IMR-90 (cell line): ENCODE measurements at regions not wholly inside any gene's neighbourhood (a gene's known extent, or its start where the extent isn't known, plus 50 kb on each side); places are given as distances from the start of the nearest gene placed in this dataset.

Experiments
- ATAC-seq: fragments of 200-7000 bp; cut with Tn5 transposase; 2 replicates; pipeline ENCODE4 v1.9.1; 2020; ENCODE audit warnings: low read depth, mild to moderate bottlenecking, moderate library complexity
- BruUV-seq: library from RNA; stranded (reverse); fragments of 400-500 nt; replicated peaks from 2 replicates; lab custom pipeline; 2021; lab: Mats Ljungman, UMichigan
- CTCF ChIA-PET: fragments of 300-600 bp; formaldehyde crosslinking; extraction: SDS; loops from one replicate; lab custom pipeline; 2021; ENCODE audit warnings: antibody characterized with exemption; lab: Yijun Ruan, JAX
- POLR2A ChIA-PET: fragments of 300-600 bp; sonication (Branson Sonifier 250); formaldehyde crosslinking; loops from one replicate; lab custom pipeline; 2022; ENCODE audit warnings: antibody characterized with exemption; ENCODE audit not compliant: unreplicated experiment; lab: Charles Lee
- DNase-seq: peaks from one replicate; pipeline ENCODE4 v3.0.0; 2013
- H2AFZ ChIP-seq: replicated peaks from 2 replicates; pipeline ENCODE3; 2013; ENCODE audit warnings: low read length, mild to moderate bottlenecking; ENCODE audit not compliant: poor library complexity
- H2AK5ac ChIP-seq: 2 replicates; pipeline ENCODE4 v1.6.1; 2013; ENCODE audit warnings: low read depth, low read length, inconsistent platforms
- H2AK9ac ChIP-seq: replicated peaks from 2 replicates; pipeline ENCODE3; 2013; ENCODE audit warnings: mild to moderate bottlenecking, low read depth, low read length, moderate library complexity; ENCODE audit not compliant: poor library complexity
- H2BK120ac ChIP-seq: 2 replicates; pipeline ENCODE4 v1.6.1; 2013; ENCODE audit warnings: low read depth, low read length, inconsistent platforms
- H2BK15ac ChIP-seq: 3 replicates; pipeline ENCODE4 v1.6.1; 2013; ENCODE audit warnings: low read depth, low read length, inconsistent platforms
- H2BK20ac ChIP-seq: 2 replicates; pipeline ENCODE4 v1.6.1; 2013; ENCODE audit warnings: low read depth, mild to moderate bottlenecking, inconsistent platforms, low read length, moderate library complexity
- H2BK5ac ChIP-seq: 2 replicates; pipeline ENCODE4 v1.6.1; 2013; ENCODE audit warnings: mild to moderate bottlenecking, low read depth, low read length, inconsistent platforms; ENCODE audit not compliant: poor library complexity, severe bottlenecking
- H3K14ac ChIP-seq: replicated peaks from 2 replicates; pipeline ENCODE4 v1.6.1; 2013; ENCODE audit warnings: low read depth, low read length, inconsistent platforms
- H3K18ac ChIP-seq: 2 replicates; pipeline ENCODE4 v1.6.1; 2013; ENCODE audit warnings: low read depth, low read length, control low read depth
- H3K23ac ChIP-seq: 2 replicates; pipeline ENCODE4 v1.6.1; 2013; ENCODE audit warnings: low read depth, low read length, inconsistent platforms
- H3K27ac ChIP-seq: 2 replicates; pipeline ENCODE4 v1.5.1; 2013; ENCODE audit warnings: mild to moderate bottlenecking, control low read depth, low read length; ENCODE audit not compliant: insufficient read depth
- H3K27me3 ChIP-seq: 2 replicates; pipeline ENCODE4 v1.6.1; 2013; ENCODE audit warnings: low read length; ENCODE audit not compliant: control insufficient read depth, insufficient read depth
- H3K36me3 ChIP-seq: 2 replicates; pipeline ENCODE4 v1.6.1; 2013; ENCODE audit warnings: low read length, mixed read lengths; ENCODE audit not compliant: control insufficient read depth, insufficient read depth
- H3K4ac ChIP-seq: 2 replicates; pipeline ENCODE4 v1.6.1; 2013; ENCODE audit warnings: low read depth, low read length, inconsistent platforms
- H3K4me1 ChIP-seq: 2 replicates; pipeline ENCODE4 v1.6.1; 2013; ENCODE audit warnings: low read length, mixed read lengths; ENCODE audit not compliant: control insufficient read depth, insufficient read depth
- H3K4me2 ChIP-seq: 2 replicates; pipeline ENCODE4 v1.6.1; 2013; ENCODE audit warnings: low read depth, mild to moderate bottlenecking, control low read depth, low read length, moderate library complexity
- H3K4me3 ChIP-seq: 2 replicates; pipeline ENCODE4 v1.5.1; 2013; ENCODE audit warnings: low read depth, mild to moderate bottlenecking, control low read depth, low read length, moderate library complexity; ENCODE audit not compliant: insufficient read depth
- H3K56ac ChIP-seq: 2 replicates; pipeline ENCODE4 v1.6.1; 2013; ENCODE audit warnings: low read length, inconsistent platforms; ENCODE audit not compliant: insufficient read depth; ENCODE audit errors: extremely low read depth
- H3K79me1 ChIP-seq, 2 experiments: 2 replicates each; pipeline ENCODE4 v1.6.1; 2013; ENCODE audit warnings: low read length in 2 of 2, inconsistent platforms in 1 of 2, low read depth in 1 of 2
- H3K9ac ChIP-seq: 2 replicates; pipeline ENCODE4 v1.6.1; 2013; ENCODE audit warnings: low read depth, low read length, control low read depth
- H3K9me1 ChIP-seq: 2 replicates; pipeline ENCODE4 v1.6.1; 2013; ENCODE audit warnings: low read length, inconsistent platforms; ENCODE audit not compliant: insufficient read depth
- H3K9me3 ChIP-seq: 2 replicates; pipeline ENCODE4 v1.6.1; 2013; ENCODE audit warnings: low read length; ENCODE audit not compliant: control insufficient read depth, insufficient read depth
- H4K20me1 ChIP-seq: 2 replicates; pipeline ENCODE4 v1.6.1; 2013; ENCODE audit warnings: low read length, inconsistent platforms; ENCODE audit not compliant: insufficient read depth
- H4K5ac ChIP-seq: 2 replicates; pipeline ENCODE4 v1.6.1; 2013; ENCODE audit warnings: mild to moderate bottlenecking, low read depth, low read length, control low read depth
- H4K8ac ChIP-seq, 2 experiments: 2 replicates each; pipeline ENCODE4 v1.6.1; 2013; ENCODE audit warnings: low read depth in 2 of 2, low read length in 2 of 2, control low read depth in 1 of 2, inconsistent platforms in 1 of 2
- H4K91ac ChIP-seq: 2 replicates; pipeline ENCODE4 v1.6.1; 2013; ENCODE audit warnings: low read depth, low read length, inconsistent platforms; ENCODE audit not compliant: insufficient read depth
- CEBPB ChIP-seq: IDR thresholded peaks from 2 replicates; pipeline ENCODE4 v1.6.1; 2012; ENCODE audit warnings: low read depth, low read length, improper control_type of control experiment
- CHD1 ChIP-seq: IDR thresholded peaks from 2 replicates; pipeline ENCODE4 v1.6.1; 2012; ENCODE audit warnings: low read depth, low read length, improper control_type of control experiment
- MAZ ChIP-seq: IDR thresholded peaks from 2 replicates; pipeline ENCODE4 v1.6.1; 2012; ENCODE audit warnings: low read depth, mild to moderate bottlenecking, low read length, improper control_type of control experiment, moderate library complexity, borderline replicate concordance
- POLR2A ChIP-seq: IDR thresholded peaks from 2 replicates; pipeline ENCODE4 v1.6.1; 2012; ENCODE audit warnings: mild to moderate bottlenecking, low read depth, low read length
- RCOR1 ChIP-seq: IDR thresholded peaks from 2 replicates; pipeline ENCODE4 v1.6.1; 2012; ENCODE audit warnings: mild to moderate bottlenecking, low read length, improper control_type of control experiment; ENCODE audit not compliant: insufficient replicate concordance
- RFX5 ChIP-seq: IDR thresholded peaks from 2 replicates; pipeline ENCODE4 v1.8.0; 2012; ENCODE audit warnings: low read depth, mild to moderate bottlenecking, low read length, moderate library complexity
- WGBS, 2 experiments: methylation state at CpG; one replicate each; pipeline versions ENCODE4 v1.1.5 to v1.1.7; 2013; ENCODE audit warnings: missing lambda C conversion rate in 2 of 2; ENCODE audit not compliant: insufficient read length in 1 of 2; ENCODE audit errors: extremely low coverage in 2 of 2; 5-methylcytosine and 5-hydroxymethylcytosine counted together
- dilution Hi-C: fragments of 300-500 bp; cut with HindIII; formaldehyde crosslinking; loops from one replicate; pipeline ENCODE4 v1.14.3; 2018; ENCODE audit warnings: low sequenced_read_pairs; ENCODE audit not compliant: unreplicated experiment
- in situ Hi-C: fragments of 300-500 bp; cut with MboI; formaldehyde crosslinking; loops from 3 replicates; pipeline ENCODE4 v1.14.3; 2019; ENCODE audit warnings: low sequenced_read_pairs, inconsistent platforms, mixed read lengths
- intact Hi-C: fragments of 100-400 bp; cut with micrococcal nuclease; formaldehyde crosslinking; loops from 2 replicates; pipeline ENCODE4 v1.10.0; 2022
- TF ChIP-seq, protein P1 (sequence below): conservative IDR thresholded peaks from 2 replicates; pipeline ENCODE4 v1.5.1; 2012; ENCODE audit warnings: mild to moderate bottlenecking, low read depth, low read length, improper control_type of control experiment
- TF ChIP-seq, protein P2 (sequence below): fragments of 150-350 bp; IDR thresholded peaks from 2 replicates; pipeline ENCODE4 v1.6.1; 2017; ENCODE audit warnings: mild to moderate bottlenecking, antibody characterized with exemption, low read length, low read depth

DNA sequence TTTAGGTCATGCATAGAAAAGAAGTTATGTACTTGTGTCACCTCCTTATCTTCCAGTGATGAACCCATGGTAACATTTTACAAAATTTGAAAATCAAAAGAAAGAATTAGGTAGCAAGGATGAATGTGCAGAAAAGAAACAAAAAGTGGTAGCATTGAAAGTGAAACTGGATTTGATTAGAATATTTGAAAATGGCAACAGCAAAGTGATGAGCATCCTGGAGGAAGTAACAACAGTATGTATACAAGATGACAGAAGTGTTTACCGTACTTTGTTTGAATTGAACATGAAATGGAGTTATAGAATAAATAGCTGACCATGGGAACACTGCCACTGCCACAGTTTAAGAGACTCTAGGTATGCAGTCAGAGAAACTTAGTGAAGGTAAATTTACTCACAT lies 1313.1 kb downstream of the CDH11 start:
- Histone ChIP-seq H2BK15ac (no peak overlapping the region), H3K4ac (no peak overlapping the region), H4K91ac (no peak overlapping the region), H2AK9ac (no peak overlapping the region), H3K4me1 (no peaks in the 10 kb centered on the region), H3K36me3 (no peaks in the 10 kb centered on the region), H3K79me1 (no peaks in the 10 kb centered on the region), H4K20me1 (no peaks in the 10 kb centered on the region), H3K18ac (no peak overlapping the region), H3K9ac (no peak overlapping the region), H2AFZ (no peak overlapping the region), H2AK5ac (no peak overlapping the region), H2BK20ac (no peak overlapping the region), H3K27ac (no peak overlapping the region), H3K9me1 (no peaks in the 10 kb centered on the region), H3K14ac (no peak overlapping the region), H2BK120ac (no peak overlapping the region), H2BK5ac (no peak overlapping the region), H3K27me3 (no peaks in the 10 kb centered on the region), H3K4me2 (no peak overlapping the region), H3K9me3 (no peaks in the 10 kb centered on the region), H3K4me3 (no peak overlapping the region), H3K56ac (no peak overlapping the region), H3K23ac (no peak overlapping the region), H4K5ac (no peak overlapping the region), H4K8ac (no peak overlapping the region)
- no CpG with 5 or more reads among the region's 1 CpG for WGBS, 2 experiments
- TF ChIP-seq, protein P1, sequence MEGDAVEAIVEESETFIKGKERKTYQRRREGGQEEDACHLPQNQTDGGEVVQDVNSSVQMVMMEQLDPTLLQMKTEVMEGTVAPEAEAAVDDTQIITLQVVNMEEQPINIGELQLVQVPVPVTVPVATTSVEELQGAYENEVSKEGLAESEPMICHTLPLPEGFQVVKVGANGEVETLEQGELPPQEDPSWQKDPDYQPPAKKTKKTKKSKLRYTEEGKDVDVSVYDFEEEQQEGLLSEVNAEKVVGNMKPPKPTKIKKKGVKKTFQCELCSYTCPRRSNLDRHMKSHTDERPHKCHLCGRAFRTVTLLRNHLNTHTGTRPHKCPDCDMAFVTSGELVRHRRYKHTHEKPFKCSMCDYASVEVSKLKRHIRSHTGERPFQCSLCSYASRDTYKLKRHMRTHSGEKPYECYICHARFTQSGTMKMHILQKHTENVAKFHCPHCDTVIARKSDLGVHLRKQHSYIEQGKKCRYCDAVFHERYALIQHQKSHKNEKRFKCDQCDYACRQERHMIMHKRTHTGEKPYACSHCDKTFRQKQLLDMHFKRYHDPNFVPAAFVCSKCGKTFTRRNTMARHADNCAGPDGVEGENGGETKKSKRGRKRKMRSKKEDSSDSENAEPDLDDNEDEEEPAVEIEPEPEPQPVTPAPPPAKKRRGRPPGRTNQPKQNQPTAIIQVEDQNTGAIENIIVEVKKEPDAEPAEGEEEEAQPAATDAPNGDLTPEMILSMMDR: no peak
- no peak for TF ChIP-seq CEBPB
- no peak for TF ChIP-seq RFX5
- no peak for TF ChIP-seq POLR2A
- no peak for TF ChIP-seq MAZ
- TF ChIP-seq, protein P2, sequence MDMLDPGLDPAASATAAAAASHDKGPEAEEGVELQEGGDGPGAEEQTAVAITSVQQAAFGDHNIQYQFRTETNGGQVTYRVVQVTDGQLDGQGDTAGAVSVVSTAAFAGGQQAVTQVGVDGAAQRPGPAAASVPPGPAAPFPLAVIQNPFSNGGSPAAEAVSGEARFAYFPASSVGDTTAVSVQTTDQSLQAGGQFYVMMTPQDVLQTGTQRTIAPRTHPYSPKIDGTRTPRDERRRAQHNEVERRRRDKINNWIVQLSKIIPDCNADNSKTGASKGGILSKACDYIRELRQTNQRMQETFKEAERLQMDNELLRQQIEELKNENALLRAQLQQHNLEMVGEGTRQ: no peak
- no peak for TF ChIP-seq RCOR1
- TF ChIP-seq CHD1: no peak
- no peak for DNase-seq
- POLR2A ChIA-PET: no interaction called here
- CTCF ChIA-PET: no interaction called here
- ATAC-seq: no peak
- intact Hi-C loops: no loop called here
- in situ Hi-C loops: no loop called here
- BruUV-seq: no TSS peak
- dilution Hi-C loops: no loop called here
